HG03060 (cell line): ENCODE measurements at regions not wholly inside any gene's neighbourhood (a gene's known extent, or its start where the extent isn't known, plus 50 kb on each side); places are given as distances from the start of the nearest gene placed in this dataset.
"Not testable (repeated sequence)": the region's sequence is repeated elsewhere in the genome, so short reads cannot be mapped to it uniquely, and the experiment has no call there.

Source experiments
- ATAC-seq: cut with Tn5 transposase; IDR thresholded peaks from one replicate; pipeline ENCODE4 v1.9.1; 2021; ENCODE audit warnings: low read depth, moderate number of reproducible peaks; ENCODE audit not compliant: unreplicated experiment

- no peak for ATAC-seq
These were observed 593.3 kb downstream of the CSNK1G3 start for GRCh38 chr5:124105326-124105725.

DNA sequence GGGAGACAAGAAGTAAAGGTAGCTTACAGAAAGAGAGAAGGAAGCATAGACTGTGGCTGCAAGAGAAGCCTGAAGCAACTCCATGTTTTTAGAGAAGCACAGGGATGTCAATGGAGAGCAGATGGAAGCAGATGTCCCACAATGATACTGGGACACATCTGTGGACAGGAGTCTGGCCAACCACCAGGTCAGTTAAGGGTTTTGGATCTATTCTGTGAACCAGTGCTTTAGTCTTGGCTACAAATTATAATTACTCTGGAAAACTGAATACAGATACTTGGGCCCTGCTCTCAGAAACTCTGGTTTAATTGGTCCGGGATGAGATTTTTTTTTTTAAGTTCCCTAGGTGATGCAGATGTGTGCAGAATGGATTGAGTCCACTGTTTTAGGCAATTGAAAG lies 592.8 kb downstream of the CSNK1G3 start:
- ATAC-seq, result no peak

DNA sequence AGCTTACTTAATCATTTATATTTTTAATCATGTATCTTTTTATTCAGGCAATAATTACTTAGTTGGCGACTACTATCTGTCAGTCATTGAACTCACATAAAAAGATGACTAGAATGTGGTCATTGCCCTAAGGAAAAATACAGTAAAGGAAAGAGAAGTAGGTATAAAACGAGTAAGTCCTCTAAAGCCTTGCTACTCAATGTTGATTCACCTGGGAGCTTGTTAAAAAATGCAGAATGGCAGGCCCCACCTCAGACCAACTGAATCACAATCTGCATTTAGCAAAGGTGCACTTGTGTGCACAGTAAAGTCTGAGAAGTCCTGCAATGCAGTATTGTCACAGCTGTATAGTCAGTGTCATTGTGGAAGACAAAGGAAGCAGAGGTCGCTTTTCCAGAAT lies 592.4 kb downstream of the CSNK1G3 start:
- ATAC-seq, result no peak

- no peak for ATAC-seq
These were observed 591.7 kb downstream of the CSNK1G3 start for GRCh38 chr5:124103671-124104070.

- ATAC-seq, result not testable (repeated sequence)
These were observed 591.1 kb downstream of the CSNK1G3 start for GRCh38 chr5:124103056-124103455.

DNA sequence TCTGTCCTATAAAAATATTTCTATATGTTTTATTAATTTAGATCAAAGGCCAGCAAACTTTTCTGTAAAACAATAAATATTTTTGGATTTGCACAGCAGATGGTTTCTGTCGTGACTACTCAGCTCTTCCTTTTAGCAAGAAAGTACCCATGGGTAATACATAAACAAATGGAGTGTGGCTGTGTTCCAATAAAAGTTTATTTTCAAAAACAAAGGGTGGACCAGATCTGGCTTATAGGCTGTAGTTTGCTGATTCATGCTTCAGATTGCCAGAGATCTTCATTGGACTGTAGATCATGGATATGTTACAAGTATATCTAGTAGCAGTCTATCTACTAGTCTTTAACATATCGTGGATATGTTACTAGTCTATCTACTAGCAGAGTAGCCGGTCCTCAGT lies 590.5 kb downstream of the CSNK1G3 start:
- ATAC-seq, result no peak

DNA sequence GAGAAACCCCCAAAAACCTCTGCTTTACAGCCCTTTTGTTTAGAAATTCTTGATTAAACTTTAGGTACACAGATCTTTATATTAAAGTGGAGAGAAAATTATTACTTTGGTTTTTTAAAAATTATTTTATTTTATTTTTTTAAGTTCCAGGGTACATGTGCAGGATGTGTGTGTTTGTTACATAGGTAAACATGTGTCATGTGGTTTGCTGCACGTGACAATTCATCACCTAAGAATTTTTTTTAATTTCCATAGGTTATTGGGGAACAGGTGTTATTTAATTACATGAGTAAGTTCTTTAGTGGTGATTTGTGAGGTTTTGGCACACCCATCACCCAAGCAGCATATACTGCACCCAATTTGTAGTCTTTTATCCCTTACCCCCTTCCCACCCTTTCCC lies 581.7 kb downstream of the CSNK1G3 start:
- ATAC-seq, result no peak

DNA sequence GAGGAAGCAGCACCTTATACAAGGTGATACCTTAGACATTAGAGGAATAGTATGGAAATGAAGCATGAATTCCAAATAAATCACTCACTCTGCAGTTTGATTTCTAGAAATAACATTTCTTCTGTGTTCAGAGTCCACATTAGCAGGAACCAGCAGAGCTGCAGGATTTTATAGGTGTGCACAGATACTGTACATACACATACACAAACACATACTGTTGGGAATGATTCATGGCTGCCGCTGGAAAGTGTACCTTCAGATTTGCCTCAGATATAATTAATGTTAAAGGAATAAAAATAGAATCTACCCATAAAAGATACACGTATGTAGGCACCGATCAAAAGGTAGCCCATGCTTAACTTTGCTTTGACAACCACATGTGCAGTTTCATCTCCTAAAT lies 578.1 kb downstream of the CSNK1G3 start:
- ATAC-seq, result no peak

DNA sequence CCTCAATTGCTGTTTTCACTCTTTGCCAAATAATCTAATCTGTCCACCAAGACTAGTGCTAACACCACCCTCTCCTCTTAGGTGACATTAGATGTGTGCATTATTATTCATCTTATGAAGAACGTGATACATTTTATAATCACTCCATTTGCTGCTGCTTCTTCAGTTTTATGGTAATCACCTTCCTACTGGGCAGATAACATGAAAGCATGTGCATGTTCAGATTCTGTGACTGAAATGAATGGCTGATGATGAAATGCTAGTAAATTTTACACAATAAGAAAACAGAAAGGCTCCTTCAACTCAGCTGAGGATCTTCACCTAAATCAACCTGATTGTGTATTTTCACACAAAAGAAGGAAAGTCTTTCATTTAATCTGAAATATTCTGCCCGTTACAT lies 577.6 kb downstream of the CSNK1G3 start:
- no peak for ATAC-seq

DNA sequence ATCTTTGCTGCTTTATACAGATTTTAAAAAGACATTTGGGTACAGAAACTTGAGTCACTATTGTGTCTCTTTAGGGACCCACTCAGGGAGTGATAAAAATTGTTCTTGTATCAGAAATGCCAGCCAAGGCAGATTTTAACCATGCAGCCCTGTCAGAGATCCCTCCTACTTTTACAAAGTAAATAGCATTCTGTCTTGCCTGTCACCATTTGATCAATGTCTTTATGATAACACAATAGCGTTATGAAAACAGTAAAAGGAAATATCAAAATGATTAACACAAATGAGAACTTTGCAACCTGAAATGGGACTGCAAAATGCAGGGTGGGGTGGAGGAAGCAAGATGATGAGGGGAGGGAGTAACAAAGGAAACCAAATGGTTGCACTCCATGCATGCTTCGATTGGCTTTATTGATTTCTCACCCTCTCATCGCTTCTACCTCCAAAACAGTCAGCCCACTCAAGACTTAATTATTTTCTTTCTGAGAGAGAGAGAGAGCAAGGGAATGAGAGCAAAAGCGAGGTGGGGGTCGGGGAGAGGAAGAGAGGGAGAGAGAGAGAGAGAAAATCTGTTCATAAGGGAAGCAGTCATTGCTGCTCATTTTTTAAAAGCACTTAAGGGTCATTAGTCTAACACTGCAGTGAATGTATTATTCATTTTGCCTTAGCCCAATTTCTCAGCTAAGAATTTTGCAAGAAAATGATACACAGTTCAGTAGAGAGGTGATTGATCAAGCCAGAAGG lies 576.5 kb downstream of the CSNK1G3 start:
- ATAC-seq, result no peak

DNA sequence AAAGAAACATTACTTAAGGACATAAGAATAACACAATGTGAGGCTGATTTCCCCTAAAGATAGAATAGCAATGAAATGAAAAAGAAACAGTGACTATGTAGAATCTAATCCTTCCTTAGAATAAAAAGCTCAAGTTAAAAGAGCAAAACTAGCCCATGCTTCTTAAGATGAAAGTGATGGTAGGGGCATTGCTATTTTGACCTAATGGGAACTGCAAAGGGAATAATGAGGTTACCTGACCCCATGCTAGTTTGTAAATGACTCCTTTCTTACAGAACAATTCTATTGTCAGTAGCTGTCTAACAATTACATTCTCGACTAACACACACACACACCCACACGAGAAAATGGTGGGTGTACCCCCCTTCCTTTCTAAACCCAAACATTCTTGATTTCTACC lies 575.8 kb downstream of the CSNK1G3 start:
- ATAC-seq, result no peak

DNA sequence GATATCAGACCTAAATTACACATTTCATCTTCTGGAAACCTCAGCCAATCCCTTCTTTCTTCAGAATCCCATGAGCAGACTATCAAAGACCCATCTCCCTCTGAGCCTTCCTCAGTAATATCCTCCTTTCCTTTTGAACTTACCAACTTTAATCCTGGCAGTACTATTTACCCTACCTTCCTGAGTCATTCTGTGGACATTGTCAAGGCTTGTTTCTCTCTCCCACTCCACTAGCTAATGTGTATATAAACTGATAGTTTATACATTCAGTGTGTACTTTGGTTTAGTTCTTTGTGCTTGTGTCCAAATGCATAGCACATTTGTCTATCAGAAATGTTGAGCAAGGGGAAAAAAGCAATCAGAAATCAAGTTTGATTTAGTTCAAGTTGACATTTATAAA lies 568.3 kb downstream of the CSNK1G3 start:
- no peak for ATAC-seq

DNA sequence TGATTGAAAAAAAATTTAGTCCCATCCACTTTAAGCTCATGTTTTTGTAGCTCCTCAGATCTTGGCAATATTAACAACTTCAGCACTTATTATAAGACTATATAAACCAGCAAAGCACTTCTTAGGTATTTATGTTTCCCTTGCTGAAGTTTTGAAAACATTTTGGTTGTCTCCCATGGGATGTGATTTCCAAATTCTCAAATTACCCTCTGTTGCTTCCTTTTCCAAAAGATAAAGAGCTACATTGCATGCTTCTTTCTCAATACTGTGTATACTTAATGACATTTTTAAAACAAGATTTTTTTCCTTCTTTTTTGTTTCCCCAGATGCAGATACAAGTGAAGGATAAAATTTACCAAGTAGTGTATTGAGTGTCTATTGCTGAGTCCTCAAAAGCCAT lies 567.1 kb downstream of the CSNK1G3 start:
- no peak for ATAC-seq

GRCh38 chr5:124074500-124074899 lies 562.5 kb downstream of the CSNK1G3 start:
- no peak for ATAC-seq

DNA sequence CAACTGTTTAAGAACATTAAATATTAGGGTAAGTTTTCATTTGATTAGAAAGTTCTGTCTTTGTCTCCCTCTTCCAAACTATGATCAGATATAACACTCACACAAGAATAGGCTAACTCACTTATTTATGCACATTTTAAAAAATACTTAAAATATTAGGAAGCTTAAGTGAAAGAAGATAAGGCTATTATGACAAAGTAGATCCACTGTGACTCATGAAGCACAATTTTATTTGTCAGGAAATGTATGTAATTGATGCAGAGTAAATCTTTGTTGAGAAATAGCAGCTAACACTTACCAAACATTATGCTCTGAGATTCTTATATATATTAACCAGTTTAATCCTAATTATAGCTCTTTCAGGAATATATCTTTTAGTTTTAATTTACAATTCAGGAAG lies 560.6 kb downstream of the CSNK1G3 start:
- ATAC-seq, result no peak

DNA sequence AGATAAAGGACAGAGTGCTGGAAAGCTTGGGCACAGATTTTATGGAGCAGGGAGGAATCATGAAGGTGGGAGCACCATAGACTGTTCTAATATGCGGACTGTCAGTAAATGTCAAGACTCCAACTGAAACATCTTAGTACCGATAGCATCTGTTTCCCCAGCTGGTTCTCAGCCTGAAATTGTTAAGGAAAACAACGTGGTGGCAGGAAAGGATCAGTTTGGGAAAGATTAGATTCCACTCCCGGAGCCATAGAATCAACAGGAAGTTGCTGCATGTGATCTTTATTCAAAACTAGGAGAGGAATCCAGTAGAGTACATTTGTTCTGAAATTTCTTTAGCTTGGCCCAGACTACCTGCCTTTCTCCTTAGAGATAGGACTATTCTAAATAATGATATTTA lies 559.1 kb downstream of the CSNK1G3 start:
- ATAC-seq, result no peak

DNA sequence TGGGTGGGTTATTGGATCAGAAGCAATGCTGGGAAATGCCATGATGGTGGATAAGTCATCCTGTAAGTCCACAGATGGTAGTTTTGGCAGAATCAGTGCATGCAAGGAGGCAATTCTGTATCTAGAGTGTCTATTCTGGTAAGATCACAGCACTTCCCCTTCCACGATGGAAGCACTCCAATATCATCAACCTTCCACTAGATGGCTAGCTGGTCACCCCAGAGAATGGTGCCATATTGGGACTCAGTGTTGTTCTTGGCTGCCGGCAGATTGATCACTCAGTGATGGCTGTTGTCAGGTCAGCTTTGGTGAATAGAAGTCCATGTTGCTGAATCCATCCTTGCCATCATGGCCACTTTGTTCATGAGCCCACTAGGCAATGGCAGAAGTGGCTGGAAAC lies 553.5 kb downstream of the CSNK1G3 start:
- no peak for ATAC-seq

GRCh38 chr5:124064956-124065355 lies 553.0 kb downstream of the CSNK1G3 start:
- no peak for ATAC-seq

GRCh38 chr5:124061663-124062062 lies 549.7 kb downstream of the CSNK1G3 start:
- ATAC-seq, result no peak

DNA sequence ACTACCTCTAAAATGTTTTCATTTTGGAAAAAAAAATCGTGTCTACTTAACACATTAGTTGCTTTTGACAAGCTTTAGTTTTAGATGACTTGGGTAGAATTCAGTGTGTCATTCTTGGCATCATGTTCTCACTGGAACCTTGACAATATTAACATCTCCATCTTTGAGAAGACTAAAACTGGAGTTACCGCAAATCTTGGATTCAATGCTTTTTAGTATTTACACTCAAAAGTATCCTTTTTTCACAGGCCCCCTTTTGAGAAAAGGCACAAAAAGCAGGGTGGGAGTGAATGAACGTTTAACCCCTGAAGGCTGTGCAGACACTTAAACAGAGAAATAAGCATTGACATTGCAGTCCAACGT lies 549.1 kb downstream of the CSNK1G3 start:
- no peak for ATAC-seq

DNA sequence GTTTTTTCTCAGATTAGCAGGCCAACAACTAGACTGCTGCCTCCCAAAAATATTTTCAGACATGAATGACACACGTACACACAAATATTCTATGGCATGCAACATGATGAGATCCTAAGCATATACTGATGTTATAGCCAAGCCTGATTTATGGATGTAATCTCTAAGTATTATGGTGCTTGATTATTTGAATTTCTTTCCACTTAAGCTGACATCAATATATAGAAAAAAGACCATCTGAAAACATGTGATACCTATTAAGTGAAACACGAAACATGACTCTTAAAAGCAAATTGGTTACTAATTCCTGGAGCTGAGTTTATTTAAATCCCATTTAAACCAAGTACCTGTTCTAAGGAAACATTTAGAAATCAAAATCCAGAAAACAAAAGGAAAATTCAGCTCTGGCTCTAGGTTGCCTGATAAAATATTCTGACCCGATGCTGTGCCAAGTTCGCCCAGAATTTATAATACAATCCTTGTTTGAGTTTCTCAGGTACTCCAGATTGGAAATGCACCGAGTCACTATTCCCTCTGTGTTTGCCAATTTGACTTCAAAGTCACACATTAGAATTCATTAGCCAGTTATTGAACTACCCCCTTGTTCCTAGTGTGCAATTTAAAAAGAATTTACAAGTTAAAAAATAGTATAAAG lies 548.6 kb downstream of the CSNK1G3 start:
- ATAC-seq, result no peak

- ATAC-seq, result no peak
These were observed 548.0 kb downstream of the CSNK1G3 start for GRCh38 chr5:124060011-124060410.
